H1 (cell line): ENCODE measurements at regions not wholly inside any gene's neighbourhood (a gene's known extent, or its start where the extent isn't known, plus 50 kb on each side); places are given as distances from the start of the nearest gene placed in this dataset.

Experiments
- PHF8 ChIP-seq: fragments of 200-600 bp; sonication (generic); conservative IDR thresholded peaks from 2 replicates; pipeline ENCODE4 v1.7.1; 2012; ENCODE audit warnings: low read depth, mild to moderate bottlenecking, inconsistent platforms, low read length, moderate library complexity

DNA sequence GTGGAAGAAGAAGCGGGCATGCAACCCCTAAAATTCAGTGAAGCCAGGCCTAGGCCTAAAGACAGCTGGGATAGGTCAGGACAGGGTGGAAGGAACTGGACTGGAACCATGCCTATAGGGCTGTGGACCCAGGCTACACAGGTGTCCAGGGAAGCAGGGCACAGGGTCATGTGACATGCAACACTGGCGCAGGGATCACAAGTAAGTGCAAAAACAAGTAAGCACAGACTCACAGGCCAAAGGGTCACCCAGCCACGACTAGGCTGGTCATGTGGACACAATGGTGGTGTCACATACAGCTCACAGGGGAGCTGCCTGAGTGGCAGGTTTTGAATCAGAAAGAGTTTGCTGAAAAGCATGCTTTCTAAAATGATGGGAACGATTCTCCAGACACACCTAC lies 195.7 kb downstream of the SPTSSA start (continued):
- no peak for TF ChIP-seq PHF8
